ENCODE measurements at regions not wholly inside any gene's neighbourhood (a gene's known extent, or its start where the extent isn't known, plus 50 kb on each side); places are given as distances from the start of the nearest gene placed in this dataset.
"Not testable (repeated sequence)": the region's sequence is repeated elsewhere in the genome, so short reads cannot be mapped to it uniquely, and the experiment has no call there.

DNA sequence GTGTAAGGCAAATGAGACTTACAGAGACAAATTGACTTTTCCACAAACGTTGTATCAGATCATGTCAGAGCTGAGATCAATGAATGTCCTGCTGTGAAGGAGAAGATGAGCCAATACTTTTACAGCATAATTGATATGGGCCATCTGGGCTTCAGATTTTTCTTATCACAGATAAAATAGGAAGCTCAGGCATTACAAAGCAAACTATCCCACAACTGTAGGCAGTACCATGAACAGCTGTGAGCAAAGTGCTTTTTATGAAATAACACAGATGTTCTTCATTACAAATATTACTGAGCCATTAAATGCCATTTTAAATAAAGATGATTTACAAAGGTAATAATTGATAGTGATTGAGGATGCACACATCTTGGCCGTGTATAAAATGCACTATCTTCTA lies 852.3 kb downstream of the OTOL1 start:
- DNase-seq = no peak

DNA sequence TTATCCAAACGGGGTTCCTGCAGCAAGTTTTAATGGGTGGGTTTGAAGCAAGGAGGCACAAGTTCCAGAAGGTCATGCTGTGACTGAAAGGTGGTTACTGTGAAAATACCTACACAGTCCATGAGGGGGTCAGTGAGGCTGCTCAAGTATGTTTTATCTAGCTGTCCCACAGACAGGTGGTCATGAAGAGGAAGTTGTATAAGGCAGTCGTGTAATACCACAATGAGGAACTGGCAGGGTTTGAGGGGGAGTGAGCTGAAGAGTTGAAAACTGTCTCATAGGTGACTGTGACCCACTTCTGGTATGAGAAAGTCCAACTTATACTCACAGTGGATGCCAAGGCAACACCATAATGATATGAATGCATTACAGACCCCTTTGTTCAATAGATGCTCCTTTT lies 856.8 kb downstream of the OTOL1 start:
- no peak for DNase-seq

DNA sequence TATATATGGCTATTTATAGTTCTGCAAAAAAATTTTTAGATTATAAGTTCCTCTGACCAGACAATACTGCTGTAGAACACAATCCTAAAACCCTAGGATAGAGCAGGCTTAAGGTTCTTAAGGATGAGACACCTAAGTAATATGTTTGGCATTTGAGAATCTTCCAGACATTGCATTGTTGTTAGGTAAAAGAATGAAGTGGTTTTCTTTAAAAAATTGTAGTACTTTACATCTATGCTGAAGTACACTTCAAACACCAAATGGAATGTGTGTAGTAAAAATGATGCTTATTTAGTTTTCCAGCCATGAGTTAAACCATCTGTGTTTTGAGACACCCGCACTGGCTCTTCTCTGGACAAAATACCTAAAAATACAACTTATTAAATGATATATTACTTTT lies 857.7 kb downstream of the OTOL1 start:
- no peak for DNase-seq

DNA sequence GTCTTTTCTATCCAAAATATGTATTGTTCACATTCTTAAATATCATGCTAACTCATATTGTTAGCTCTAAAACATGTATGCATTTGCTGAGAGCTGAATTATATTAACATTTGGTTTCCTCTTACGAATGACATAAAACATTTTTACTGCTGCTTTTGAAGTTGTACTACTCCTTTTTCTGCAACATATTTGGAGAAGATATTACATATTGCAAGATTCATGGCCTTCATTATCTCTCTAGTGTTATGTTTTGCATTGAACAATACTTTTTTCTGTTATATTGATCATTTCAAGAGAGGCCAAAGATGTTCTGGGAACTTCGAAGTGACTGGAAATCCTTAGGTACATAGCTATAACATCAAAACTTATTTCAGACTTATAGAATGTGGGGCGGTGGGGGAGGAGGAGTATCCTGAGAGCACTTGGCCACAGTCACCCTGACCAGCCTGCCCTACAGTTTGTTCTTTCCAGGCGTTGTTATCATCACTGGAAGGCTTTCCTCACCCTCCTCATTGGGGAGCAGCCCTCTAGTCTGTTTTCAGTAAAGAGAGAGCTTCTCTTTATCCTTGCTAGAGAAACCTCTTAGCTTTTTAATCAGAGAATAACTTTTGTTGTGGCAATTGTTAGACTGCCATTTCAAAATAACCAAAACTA lies 868.6 kb downstream of the OTOL1 start:
- no peak for DNase-seq

DNA sequence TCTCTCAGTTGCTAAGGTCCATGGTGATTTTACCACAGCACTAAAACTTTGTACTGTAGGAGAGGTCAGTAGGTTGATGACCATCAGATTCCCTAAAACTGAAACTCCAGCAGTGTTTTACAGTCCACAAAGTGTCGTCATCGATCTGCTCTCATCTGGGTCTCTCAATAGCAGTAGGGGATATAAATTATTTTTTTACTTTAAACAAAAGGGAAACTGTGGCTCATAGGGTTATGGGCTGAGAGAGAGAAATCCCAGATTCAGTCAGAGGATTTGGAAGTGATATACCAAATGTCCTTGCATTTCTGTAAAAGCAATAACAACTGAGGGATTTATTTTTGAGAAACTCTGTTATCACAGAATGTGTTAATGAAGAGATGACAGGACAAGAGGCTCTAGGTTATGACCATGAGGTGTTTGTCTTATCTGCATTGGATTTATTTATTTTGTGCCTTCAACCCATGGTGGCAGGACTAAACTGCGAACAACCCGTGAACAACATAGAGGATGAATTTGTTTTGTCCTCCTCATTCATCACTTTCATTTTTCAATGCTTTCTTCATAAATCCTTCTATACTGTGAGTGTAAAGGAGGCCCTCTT lies 869.7 kb downstream of the OTOL1 start:
- no peak for DNase-seq

DNA sequence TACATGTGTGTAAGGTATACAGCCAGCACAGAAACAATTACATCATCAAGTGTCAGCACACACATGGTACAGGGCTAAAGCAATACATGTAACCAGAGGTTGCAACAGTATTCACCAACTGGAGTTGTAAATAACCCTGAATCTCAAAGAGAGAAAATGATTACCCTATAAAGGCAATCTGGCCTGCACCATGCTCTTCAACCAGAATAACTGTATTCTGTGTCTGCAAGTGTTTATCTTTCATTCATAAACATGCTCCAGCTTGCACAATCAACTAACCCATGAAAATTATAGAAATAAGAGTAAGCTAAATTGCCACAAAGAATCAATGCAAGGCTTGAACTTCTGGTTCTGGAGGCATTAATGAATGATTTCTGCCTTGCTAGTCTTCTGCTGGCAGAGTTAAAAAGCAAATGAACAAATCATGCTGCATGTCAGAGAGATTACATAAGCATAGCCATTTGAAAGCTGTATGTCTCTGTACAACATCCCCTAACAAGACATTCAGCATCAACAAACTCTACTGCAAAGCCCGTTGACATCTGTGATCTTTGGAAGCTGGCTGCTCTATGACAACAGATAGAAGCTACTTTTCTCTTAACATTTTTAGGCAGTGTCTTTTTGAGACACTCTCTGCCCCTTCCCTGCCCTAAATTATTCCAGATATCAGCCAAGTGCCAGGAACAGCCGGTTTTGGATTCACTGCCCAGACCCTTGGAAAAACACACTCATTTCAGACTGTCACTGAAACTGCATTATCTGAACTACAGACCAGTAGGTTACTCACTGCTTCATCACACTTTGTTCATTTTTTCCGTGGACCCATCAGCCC lies 871.0 kb downstream of the OTOL1 start:
- no peak for DNase-seq

DNA sequence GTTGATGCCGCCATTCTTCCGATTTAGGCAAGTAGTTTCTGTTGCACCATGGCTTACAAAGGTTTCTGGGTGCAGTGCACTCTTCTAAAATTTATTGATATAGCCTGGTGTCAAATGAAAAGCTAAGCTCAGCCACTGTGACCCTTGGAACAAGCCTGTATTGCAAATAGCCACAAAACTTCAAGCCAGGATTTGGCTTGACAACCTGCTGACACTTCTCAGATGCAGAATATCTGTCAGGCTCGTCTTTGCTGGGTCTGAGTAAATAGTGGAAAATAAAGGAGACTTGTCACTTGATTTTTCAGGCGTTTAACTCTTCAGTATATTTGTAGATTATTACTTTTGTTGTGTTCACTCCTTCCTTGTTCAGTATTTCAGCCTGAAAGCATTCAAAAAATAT lies 871.8 kb downstream of the OTOL1 start:
- DNase-seq = no peak

DNA sequence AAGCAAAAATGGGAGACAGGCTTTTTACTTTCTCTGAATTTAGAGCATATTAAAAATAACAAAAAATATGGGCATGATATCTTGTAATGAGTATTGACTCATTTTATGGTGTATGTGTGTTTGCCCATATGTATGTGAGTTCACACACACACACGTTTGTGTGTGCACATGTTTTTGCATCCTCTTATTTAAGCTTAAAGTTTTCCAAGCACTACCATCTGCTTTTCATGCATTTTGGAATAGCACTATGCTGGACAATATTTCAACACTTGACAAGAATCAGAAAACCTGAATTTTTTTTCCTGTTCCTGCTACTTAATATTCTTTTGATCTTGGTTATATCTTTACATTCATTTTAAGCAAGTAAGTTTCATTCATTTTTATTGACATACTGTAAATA lies 872.7 kb downstream of the OTOL1 start:
- no peak for DNase-seq

DNA sequence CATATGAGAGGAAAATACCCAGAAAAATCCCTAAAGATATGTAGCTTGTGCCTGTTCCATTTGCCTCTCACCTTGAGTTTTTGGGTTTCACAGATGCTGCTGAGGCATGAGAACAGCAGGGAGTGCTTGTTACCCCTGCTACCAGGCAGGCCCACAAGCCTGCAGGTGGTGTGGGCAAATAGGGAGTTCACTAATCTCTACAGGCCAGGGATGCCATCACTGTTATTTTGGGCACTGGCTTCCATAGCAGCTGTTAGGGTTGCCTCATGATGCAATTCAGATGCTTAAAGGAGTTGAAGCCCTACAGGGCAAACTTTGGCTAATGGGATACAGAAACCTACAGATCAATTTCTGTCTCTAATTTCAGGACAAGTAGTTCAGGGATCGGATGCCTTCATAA lies 873.5 kb downstream of the OTOL1 start:
- no peak for DNase-seq

DNA sequence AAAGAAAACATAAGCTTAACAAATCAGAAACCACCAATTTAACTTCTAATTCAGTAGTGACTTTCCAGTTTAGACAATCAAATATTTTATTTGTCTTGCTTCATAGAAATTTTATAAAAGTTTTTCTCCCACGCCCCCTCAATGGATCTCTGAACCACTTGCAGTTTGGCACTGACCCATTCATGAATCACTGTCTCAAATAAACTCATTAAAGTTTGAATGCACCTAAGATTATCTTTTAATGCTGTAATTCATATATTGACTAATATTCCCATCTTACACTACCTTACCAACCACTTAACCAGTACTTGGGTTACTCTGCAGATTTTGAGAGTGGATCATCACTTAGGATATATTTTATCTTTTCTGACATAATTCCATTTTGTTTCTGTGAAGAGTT lies 880.2 kb downstream of the OTOL1 start:
- no peak for DNase-seq

DNA sequence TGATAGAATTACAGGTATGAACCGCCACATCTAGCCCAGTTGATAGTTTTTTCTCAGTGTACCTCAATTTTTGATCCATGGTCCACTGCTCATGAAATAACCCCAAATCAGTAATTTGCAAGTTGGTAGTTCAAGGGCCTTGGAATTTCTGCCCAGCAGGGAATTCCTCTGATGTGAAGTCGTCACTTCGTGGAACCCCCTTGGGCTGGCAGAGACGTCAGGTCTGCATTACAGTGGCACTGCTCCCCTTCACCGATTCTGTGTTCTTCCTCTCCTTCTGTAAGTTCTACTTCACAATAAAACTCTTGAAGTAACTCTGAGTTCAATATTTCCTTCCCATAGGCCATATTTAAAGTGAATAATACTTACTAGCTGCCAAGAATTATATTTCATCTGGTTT lies 881.0 kb downstream of the OTOL1 start:
- DNase-seq = no peak

DNA sequence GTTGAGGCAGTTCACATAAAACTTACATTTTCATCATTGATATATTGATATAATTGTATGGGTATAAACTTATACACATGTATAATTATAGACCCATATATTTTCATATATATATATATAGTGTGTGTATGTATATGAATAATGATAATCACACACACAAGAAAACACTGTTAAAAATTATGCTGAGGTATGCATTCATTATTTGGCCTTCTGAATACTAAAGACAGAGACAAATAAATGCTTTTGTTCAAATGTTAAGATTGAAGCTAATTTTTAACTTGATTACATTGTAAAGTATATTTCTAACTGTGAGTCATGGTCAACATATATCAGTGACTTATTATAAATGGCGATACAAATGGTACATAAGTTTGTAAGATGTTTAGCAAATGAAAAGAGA lies 888.8 kb downstream of the OTOL1 start:
- DNase-seq = no peak

DNA sequence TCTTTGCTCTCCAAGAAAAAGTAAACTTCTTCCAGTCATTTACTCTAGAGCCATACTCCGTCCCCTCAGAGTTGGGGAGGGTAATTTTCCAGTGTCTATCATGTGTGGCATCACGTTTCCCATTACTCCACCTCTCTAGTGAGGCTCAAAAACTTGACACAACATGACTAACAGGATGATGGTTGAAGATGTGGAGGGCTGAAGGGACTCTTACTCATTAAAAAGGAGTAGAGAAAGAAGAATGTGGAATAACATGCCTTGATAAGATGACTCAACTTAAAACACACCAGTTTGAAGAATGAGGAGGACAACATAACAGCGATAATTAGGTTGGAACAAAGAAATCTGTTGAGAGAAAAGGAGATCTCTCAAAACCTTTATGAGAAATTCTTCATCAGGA lies 894.3 kb downstream of the OTOL1 start:
- no peak for DNase-seq

DNA sequence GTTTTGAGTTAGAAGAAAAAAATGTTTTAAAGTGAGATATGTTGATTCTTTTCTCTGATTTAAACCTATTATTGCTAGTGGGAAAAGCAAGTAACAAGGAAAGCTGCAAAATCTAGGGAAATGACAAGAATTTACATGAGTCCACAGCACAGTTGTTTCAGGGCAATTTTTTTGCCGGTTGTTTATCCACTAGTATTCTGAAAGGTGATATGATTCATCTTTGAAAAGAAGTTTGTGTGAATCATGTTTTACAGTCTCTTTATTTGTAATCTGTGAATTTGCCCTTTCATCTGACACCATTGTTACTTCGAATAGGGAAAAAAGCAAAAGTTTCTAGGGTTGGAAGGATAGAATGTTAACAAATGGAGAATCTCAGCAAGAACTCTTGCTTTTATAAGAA lies 894.7 kb downstream of the OTOL1 start:
- no peak for DNase-seq

DNA sequence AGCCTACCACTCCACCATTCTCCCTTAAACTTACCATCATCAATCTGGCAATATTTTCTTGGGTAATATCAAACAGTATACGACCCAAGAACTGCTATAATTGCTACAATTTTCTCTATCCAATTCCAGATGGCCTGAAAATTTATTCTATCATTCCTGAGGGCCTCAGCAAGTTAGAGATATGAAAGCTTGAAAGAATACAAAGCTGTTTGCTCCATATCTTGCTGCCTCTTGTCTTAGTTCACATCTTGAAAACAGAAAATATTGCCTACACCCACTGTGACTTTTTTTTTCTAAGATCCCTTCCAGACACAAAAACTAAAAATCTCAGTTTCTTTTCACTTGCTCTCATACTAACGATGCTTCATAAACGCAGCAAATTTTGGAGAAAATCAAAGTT lies 898.9 kb downstream of the OTOL1 start:
- DNase-seq = no peak

DNA sequence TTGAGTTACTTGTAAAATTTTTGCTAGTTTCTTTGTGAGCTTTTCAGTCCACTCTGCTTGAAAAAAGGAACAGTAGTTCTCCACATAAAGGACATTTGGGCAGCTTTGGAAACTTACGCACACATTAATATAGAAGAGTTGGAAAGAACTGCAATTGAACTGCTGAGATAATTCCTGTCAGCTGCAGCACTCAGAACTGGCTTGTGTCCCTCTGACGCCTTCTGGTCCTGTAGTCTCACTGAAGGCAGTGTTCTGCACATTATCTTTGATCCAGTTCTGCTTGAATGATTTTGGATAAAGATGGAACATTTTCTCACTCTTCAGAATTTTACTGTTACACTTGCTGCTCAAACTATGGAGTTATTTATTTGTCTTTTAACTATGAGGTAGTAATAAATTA lies 901.9 kb downstream of the OTOL1 start:
- no peak for DNase-seq

DNA sequence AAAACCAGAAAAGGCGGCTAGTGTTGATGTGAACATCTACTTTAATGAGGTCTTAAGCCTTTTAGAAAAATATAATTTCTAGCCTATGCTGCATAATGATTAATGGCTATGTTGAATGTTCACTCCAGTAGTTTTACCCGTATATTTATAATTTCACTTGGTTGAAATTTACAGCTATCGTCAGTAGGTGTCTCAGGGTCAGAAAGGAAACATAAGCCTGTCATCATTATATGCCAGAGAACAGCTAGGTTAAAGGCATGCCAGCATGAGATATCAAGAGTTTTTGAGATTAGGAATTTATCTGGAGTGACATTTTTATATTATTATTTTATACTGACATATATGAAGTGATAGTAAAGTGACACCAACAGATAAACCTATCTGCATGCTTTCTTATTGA lies 904.1 kb downstream of the OTOL1 start:
- no peak for DNase-seq

DNA sequence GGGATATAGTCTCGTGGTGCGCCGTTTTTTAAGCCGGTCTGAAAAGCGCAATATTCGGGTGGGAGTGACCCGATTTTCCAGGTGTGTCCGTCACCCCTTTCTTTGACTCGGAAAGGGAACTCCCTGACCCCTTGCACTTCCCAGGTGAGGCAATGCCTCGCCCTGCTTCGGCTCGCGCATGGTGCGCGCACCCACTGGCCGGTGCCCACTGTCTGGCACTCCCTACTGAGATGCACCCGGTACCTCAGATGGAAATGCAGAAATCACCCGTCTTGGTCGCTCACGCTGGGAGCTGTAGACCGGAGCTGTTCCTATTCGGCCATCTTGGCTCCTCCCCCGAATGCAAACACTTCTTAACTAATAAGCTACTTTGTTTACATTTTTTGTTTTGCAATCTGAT lies 914.9 kb downstream of the OTOL1 start:
- not testable (repeated sequence) for DNase-seq

DNA sequence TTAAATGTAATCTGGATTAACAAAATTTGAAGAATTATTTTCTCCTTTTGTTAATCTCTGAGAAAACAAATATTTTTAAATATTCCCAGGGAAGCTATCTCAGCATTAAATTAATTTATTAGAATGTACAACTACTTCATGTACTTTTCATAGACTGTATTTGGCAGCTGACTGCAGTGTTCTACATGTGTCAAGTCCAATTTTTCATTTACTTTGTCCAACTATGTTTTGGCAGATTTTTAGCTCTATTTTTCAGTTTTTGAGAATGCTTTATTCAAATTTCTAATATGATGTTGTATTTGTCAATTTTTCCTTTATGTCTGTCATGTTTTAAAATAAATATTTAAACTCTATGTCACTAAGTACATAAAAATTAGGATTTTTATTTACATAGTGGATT lies 925.1 kb downstream of the OTOL1 start:
- no peak for DNase-seq

DNA sequence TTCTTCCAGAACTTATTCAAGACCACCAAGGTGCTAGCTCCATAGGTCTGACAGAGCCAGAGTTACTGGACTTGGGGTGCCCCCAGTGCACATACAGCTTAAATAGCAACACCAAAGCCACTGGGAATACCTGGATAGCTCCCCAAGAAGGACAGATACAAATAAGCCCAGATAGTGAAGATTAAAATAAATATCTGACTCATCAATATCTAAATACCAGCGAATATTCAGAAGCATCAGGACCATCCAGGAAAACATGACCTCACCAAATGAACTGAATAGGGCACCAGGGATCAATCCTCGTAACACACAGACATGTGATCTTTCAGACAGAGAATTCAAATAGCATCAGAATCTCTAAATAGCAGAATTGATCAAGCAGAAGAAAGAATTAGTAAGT lies 931.6 kb downstream of the OTOL1 start:
- no peak for DNase-seq

DNA sequence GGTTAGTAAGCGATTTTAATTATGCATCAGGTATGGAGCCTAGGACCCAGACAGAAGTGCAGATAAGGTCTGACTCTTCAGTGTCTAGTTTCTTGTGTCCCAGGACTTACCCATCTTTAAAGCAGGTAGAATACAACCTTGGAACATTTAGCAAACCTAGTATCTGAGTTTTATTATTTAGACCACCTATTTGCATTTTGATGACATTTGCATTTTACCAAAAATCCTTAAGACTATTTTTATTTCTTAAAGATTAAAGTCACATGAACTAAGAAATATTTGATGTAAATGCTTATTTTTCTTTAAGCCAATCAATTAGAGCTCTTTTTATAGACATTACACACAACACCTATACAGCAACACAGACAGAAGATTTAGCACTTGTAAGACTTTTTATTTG lies 939.1 kb downstream of the OTOL1 start:
- DNase-seq = no peak

DNA sequence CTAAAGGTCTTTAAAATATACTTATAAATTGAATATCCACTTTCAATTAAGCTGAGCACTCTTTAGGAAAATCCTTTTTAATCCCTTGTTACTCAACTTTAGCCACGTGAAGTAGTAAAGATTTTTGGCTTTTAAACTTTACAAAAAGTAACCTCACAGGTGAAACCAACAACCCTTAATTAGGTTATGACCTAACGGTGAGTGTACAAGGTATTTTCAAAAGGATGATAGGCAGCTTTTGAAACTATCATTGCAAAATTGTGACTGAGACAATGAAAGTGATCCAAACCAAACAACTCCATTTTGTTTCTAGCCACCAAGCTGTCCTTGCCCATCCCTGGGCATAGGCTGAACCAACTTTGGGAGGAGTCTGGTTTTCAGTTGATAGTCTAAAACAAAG lies 940.2 kb downstream of the OTOL1 start:
- DNase-seq = no peak

DNA sequence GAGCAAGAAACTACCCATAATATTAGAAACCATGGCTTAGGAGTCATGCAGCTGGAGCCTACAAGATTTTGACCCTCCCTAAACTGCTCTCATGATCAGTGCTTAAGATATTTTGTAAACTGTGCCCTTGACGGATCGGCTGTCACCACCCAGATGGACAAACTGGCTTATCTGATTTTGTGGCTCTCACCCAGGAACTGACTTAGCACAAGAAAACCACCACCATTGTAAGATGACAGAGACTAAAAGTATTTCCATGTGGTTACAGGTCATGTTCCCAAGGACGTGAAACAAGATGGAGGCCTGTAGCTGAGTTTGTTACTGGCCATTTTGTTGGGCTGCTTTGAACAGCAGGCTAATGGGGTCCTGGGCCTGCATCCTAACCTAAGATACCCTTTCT lies 940.9 kb downstream of the OTOL1 start:
- no peak for DNase-seq

DNA sequence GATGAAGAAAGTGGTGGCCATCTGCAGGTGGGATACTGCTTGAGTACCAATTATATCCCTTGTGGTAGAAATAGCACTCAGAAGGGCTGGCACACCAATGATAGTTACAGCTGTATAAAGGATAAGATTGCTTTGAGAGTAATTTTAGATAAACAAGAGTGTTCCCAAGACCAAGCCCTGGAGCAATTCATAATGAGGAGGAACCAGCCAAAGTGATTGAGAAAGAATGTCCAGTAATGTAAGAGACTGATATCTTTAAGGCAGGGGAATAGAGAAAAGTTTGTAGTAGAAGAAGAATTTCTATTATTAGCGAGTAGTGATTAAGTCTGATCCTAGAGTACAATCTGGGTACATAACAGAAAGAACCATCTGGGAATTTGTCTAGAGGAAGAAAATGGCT lies 945.1 kb downstream of the OTOL1 start:
- no peak for DNase-seq

DNA sequence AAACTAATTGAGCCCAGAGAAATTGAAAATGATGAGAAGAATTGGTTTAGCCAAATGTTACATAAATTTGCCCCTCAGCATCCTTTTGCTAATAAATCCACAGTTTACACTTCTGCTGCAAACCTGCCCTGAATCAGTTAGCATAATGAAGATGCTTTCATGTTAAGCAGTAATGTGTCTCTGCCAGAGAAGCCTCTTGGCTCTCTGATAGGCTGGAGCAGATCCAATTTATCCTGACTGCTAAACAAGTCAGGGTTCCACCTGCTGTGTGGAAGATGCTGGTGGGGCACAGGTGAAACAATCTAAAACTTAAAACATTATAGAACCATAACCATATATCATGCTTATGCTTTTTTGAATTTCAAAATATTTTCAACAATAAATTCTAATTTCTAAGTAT lies 946.8 kb downstream of the OTOL1 start:
- no peak for DNase-seq

All from activated T-cell treated with anti-CD3 and anti-CD28 coated beads, Interleukin-2, amount 50 U/mL, for 48 hours (primary cell).